ENCODE measurements at regions not wholly inside any gene's neighbourhood (a gene's known extent, or its start where the extent isn't known, plus 50 kb on each side); places are given as distances from the start of the nearest gene placed in this dataset.
"Not testable (repeated sequence)": the region's sequence is repeated elsewhere in the genome, so short reads cannot be mapped to it uniquely, and the experiment has no call there.

- no peak for DNase-seq
Measured at GRCh38 chr4:81617545-81617944, 145.8 kb upstream of the RASGEF1B start.

DNA sequence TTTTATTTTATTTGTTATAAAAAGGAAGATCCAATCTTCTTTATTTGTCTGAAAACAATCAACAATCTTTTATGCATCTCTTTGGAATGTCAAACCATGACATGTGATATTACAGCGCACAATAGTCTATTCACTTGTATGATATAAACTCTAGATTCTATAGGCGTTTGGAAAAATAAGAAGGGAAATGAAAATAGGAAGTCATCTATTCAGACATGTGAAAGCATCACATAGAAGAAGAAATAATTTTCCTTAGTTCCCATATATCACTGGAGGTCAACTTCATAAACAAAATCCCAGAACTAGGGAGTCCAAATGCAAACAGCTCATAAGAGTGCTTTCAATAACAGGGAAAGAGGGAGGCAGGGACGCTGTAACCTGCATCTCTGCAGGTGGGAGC lies 139.5 kb upstream of the RASGEF1B start:
- DNase-seq = no peak

DNA sequence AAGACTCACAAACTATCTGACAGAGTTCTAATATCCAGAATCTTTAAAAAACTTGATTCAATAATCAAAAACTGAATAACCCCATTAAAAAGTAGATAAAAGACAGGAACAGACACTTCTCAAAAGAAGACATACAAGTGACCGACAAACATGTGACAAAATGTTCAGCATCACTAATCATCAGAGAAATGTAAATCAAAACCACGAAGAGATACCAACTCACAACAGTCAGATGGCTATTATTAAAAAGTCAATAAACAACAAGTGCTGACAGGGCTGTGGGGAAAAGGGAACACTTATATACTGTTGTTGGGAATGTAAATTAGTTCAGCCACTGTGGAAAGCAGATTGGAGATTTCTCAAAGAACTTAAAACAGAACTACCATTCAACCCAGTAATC lies 138.1 kb upstream of the RASGEF1B start:
- DNase-seq = no peak

DNA sequence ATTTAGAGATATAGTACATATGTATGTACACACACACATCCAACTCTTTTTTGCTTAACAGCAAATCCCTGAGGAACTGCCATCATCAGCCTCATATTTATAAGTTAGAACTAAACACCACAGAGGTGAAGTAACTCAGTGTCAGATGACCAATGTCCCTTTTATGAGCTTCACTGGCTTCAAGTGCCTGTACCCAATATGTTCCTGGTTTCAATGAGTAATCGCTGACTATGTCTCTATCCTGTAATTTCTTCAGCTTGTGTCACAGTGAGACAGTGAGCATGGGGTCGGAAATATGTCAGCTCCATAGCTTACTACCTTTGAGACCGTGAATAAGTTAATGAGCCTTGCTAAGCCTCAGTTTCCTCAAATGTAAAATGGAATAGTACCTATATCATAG lies 136.2 kb upstream of the RASGEF1B start:
- no peak for DNase-seq

DNA sequence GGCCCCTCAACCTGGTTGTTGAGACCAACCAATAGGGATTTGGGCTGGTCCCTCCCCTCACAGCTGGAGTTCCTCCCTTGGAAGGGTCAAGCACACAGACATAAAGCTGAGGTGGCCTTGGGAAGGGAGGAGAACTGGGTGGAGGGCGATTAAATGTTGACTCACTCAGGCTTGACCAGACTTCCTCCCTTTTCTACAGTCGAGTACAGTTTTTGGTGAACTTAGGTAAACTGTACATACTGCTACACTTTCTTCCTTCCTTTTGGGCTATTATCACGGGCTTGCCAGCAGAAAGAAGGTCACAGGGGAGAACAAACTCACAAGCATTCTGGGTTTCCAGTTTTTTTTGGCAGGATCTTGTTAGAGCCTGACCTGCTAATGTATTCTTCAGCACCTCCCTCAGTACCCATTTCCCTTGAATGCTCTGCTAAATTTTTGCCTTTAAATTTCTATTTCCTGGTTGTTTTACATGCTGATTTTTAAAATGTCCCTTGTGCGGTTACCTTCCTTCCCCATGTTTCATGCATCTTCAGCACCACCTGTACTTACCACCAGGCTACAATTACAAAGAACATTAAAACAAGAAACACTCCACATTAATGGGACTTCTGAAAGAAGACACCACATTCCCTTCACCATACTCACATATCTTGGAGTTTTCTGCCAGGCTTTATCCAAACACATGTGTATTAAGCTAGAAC lies 135.2 kb upstream of the RASGEF1B start:
- DNase-seq = no peak

- DNase-seq = no peak
Measured at GRCh38 chr4:81606166-81606565, 134.5 kb upstream of the RASGEF1B start.

DNA sequence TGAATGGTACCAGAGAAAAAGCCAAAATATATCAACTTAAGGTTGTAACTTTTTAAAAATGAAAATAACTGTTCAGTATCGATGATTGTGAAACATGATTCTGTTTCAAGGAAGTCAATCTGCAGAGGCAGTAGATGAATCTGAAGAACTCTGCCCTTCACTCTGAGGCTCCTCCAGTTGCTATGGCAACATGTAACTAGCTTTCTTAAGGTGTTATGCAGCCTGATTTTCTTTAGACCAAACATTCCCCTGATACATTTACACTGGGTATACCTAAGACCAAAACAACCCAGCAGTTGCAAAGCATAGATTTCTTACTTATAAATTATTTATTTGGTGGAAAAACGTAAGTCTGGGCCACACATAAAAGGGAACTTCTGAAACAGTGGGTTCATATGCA lies 133.6 kb upstream of the RASGEF1B start:
- no peak for DNase-seq

- no peak for DNase-seq
Measured at GRCh38 chr4:81604683-81605218, 133.0 kb upstream of the RASGEF1B start.

DNA sequence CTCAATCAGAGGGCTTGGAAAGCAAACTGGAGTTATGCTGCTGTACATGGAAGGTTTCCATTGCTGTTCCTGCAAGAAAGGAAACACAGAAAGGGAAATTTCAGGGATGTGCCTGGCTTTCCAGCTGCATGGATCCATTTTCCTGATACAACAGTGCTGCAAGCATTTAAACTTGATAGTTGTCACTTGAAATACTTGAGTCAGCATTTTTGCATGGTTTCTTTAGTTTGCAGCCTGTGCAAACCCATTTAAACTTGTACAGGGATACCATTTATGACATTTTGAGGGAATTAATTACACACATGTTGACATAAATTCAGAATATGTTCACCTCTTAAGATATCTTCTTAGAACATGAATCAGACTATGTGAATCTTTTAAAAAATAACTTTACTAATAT lies 131.1 kb upstream of the RASGEF1B start:
- no peak for DNase-seq

DNA sequence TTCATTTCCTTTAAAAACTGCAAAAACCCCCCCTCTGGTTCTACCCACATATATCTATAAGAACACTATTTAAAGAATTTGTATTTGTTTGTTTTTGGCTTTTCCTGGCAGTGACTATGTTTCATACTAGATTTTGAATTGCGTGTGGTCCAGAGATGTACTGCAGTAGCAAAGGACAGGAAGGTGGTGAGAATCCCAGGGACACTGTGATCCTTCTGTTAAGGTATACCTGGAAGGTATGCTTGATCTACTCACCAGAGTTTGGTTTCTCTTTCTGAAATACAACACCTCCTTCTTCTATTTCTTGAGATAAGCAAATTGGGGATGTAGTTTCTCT lies 129.6 kb upstream of the RASGEF1B start:
- no peak for DNase-seq

GRCh38 chr4:81600520-81601357 lies 129.0 kb upstream of the RASGEF1B start:
- no peak for DNase-seq

- DNase-seq = no peak
Measured at GRCh38 chr4:81599742-81600380, 128.2 kb upstream of the RASGEF1B start.

GRCh38 chr4:81595798-81596610 lies 124.3 kb upstream of the RASGEF1B start:
- no peak for DNase-seq

- no peak for DNase-seq
Measured at GRCh38 chr4:81595287-81595686, 123.6 kb upstream of the RASGEF1B start.

DNA sequence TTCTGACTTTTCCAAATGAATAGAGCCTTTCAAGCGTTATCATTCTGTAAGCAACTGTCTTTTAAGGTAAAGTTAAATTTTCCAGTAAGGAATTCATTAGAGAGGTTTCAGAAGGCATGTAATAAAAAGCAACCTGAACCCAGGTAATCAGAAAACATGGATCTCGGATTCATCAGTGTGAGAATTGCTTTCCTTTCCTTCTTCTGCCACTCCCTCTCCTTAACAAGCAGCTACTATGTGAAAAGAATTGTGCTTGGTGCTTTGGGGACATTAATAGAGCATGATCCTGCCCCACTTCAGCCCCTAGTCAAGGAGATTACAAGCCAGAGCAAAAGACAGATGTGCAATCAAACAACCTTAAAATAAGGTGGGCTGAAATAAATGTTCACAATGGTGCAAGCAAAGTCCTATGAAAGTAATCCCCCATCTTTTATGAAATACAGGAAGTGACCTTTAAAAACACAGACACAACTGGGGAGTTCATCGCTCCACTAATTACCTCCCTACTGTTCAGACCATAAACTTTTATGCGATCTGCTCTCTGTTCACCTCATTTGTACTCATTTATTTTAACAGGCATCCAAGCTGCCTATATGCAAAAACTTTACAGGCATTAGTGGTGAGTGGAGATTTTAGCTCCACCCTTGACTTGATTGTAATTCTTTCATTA lies 122.9 kb upstream of the RASGEF1B start:
- no peak for DNase-seq

DNA sequence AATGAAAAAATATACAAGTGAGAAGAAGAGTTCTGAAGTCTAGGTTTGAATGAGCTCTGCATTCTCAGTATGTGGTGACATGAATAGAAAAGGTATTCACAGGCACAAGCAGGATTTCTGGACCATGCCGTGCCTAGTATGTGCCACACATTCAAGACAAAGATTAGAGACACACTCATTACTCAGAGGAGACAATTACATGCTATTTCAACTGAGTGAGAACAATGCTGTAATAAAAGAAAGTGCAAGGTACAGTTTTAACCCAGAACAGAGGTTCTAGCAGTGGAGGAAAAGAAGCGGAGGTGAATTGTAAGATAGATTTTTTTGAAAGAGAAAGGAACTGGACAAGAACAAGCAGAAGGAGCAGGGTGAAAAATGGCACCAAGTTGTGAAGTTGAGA lies 121.0 kb upstream of the RASGEF1B start:
- DNase-seq = no peak

DNA sequence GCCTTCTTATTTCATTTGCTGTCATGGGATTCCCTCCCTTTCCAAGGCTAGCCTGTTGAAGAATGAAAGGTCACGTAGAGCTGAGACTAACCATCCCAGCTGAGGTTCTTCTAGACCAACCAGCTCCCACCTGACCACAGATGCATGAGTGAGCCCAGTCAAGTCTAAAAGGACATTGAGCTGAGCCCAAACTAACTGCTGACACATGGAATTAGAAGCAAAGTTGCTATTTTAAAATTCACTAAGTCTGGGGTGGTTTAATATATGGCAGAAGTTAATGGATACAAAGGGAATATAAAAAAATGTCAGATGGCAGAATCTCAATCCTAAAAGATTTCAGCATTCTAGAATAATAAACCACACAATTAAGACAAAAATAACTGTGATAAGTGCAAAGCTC lies 118.9 kb upstream of the RASGEF1B start:
- no peak for DNase-seq

- DNase-seq = no peak
Measured at GRCh38 chr4:81589262-81589661, 117.6 kb upstream of the RASGEF1B start.

DNA sequence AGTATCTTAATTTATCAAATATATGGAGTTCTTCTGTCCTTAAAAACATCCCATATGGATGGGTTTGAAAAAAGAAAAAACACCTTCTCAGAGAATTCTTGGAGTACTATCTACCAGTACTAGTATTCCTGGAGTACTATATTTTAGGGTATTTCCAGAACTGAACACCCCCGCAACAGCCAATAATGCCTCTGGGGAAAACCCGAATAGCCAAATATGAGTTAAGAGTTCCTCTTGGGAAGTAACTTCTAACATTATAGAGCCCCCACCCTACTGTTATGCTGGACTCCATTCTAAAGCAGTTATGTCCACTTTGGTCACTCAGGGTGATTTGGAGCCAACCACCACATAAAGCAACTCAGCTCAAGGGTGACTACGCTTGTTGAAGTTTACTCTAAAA lies 115.0 kb upstream of the RASGEF1B start:
- DNase-seq = no peak

- not testable (repeated sequence) for DNase-seq
Measured at GRCh38 chr4:81580994-81581374, 109.3 kb upstream of the RASGEF1B start.

DNA sequence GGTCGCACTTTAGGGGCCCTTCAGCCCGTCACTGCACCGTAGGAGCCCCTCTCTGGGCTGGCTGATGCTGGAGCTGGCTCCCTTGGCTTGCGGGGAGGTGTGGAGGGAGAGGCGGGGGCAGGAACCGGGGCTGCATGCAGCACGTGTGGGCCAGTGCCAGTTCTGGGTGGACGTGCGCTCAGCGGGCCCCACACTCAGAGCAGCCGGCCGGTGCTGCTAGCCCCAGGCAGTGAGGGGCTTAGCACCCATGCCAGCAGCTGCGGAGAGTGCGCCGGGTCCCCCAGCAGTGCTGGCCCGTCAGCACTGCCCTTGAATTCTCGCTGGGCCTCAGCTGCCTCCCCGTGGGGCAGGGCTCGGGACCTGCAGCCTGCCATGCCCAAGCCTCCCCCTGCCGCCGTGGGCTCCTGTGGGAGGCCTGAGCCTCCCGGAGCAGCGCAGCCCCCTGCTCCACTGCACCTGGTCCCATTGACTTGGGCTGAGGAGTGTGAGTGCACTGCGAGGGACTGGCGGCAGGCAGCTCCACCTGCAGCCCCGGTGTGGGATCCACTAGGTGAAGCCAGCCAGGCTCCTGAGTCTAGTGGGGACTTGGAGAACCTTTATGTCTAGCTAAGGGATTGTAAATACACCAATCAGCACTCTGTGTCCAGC lies 108.8 kb upstream of the RASGEF1B start:
- no peak for DNase-seq

DNA sequence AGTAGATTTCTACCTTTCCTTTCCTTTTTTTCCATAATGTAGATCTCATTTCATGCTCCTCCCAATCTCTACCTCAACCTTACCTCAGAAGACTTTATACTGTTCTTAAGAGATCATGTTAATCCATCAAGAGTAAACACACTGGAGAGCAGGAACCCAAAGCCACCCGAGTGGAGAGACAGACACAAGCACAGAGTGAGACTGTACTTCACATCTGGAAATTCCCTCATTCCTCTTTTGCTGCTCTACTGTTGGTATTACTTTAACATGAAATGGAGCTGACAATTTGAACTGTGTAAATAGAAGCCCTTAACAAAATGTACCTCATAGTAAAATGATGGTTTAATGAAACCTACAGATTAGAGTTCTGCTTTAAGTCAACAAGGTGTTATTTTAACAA lies 105.7 kb upstream of the RASGEF1B start:
- no peak for DNase-seq

Measured in central memory CD4-positive, alpha-beta T cell (primary cell).